Stomach (tissue), 8 donors: ENCODE measurements at regions not wholly inside any gene's neighbourhood (a gene's known extent, or its start where the extent isn't known, plus 50 kb on each side); places are given as distances from the start of the nearest gene placed in this dataset.
A peak's percentile ranks its signal among the peaks of the same experiment; 100 is the strongest.

Source experiments
- DNase-seq, 2 donors: peaks; one replicate each; pipeline versions ENCODE4 v3.0.0 to v3.0.0-alpha.2; 2013 to 2019
- H3K27ac ChIP-seq, 5 donors: fragments of 200-600 bp in 4 of 5; sonication (generic) in 4 of 5; one replicate each; pipeline ENCODE4 v1.5.1; 2013 to 2019; ENCODE audit warnings: mild to moderate bottlenecking in 1 of 5, moderate library complexity in 1 of 5
- H3K27me3 ChIP-seq, 3 donors: fragments of 200-600 bp; sonication (generic); one replicate each; pipeline ENCODE4 v1.5.1; 2017 to 2019; ENCODE audit warnings: mixed run types in 1 of 3
- H3K36me3 ChIP-seq, 4 donors: fragments of 200-600 bp; sonication (generic); 1 replicate in 3 of 4; 2 replicates in 1 of 4; pipeline ENCODE4 v1.5.1; 2016 to 2019
- H3K4me1 ChIP-seq, 4 donors: fragments of 200-600 bp; sonication (generic); one replicate each; pipeline ENCODE4 v1.5.1; 2016 to 2019
- H3K4me3 ChIP-seq, 4 donors: fragments of 200-600 bp; sonication (generic) in 3 of 4; one replicate each; pipeline ENCODE4 v1.5.1; 2016 to 2019; ENCODE audit warnings: mild to moderate bottlenecking in 1 of 4
- H3K9me3 ChIP-seq, 4 donors: fragments of 200-600 bp; sonication (generic); one replicate each; pipeline ENCODE4 v1.5.1; 2016 to 2019
- EP300 ChIP-seq: sonication (generic); formaldehyde crosslinking; IDR thresholded peaks from one replicate; pipeline ENCODE4 v1.6.1; 2017; ENCODE audit warnings: antibody characterized with exemption
- POLR2A ChIP-seq, 4 donors: fragments of 450-650 bp; IDR thresholded peaks; one replicate each; pipeline ENCODE4 v1.6.1; 2016; ENCODE audit warnings: antibody characterized with exemption in 4 of 4, control low read depth in 2 of 4, mild to moderate bottlenecking in 1 of 4, moderate library complexity in 1 of 4
- POLR2AphosphoS5 ChIP-seq, 3 donors: sonication (generic); formaldehyde crosslinking; IDR thresholded peaks; one replicate each; pipeline ENCODE4 v1.6.1; 2016; ENCODE audit warnings: antibody characterized with exemption in 3 of 3
- WGBS, 5 donors: extraction: QIAGEN DNeasy Blood & Tissue Kit in 3 of 5; methylation state at CpG; one replicate each; pipeline versions ENCODE4 v1.1.5 to v1.1.7; 2013 to 2018; 5-methylcytosine and 5-hydroxymethylcytosine counted together
- intact Hi-C: fragments of 100-400 bp; cut with DNase I; formaldehyde crosslinking; loops from one replicate; pipeline ENCODE4 v1.15.1; 2023; ENCODE audit warnings: low total_unique reads
- TF ChIP-seq, protein P1 (sequence below), 7 experiments: fragments of 450-650 bp in 4 of 7; fragments of 200-600 bp in 3 of 7; sonication (generic) in 3 of 7; IDR thresholded peaks; one replicate each; pipeline ENCODE4 v1.5.1; 2016 to 2019; ENCODE audit warnings: antibody characterized with exemption in 7 of 7, control low read depth in 2 of 7, mild to moderate bottlenecking in 1 of 7
- donor health status: healthy with polysubstance abuse.
- donor health status: Bipolar disorder and iron deficiency.
- donor health status: healthy.

DNA sequence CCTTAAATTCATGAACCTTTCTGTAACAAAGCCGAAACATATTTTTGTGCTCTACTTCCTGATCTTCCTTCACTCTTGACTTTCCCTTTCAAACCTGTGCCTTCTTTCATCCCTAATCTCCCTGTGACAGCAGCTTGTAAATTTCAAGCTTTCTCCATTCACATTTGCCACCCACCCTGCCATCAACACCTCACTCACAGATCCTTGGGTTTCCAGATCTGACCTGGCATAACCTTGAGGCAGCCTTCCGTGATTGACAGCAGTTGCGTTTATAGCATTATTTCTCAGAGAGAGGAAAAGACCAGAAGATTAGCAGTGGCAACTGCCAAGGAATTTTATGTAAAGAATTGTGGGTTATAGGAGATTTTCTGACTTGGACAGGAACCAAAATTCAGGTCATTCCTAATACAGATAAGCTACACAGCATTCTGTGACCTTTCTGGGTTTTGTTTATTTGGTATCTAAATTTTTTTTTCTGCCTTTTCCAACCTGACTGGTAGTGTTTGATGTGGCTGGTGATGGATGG lies 260.0 kb downstream of the NR2F1-AS1 start:
- WGBS, 5 donors: 45 to 67% (median 50%) methylated on average over 3 of the region's 3 CpGs
- no peaks in the 10 kb centered on the region for H3K4me1 ChIP-seq
- H3K4me3 ChIP-seq: no peak overlapping the region
- no peak for DNase-seq
- TF ChIP-seq POLR2A (IDR thresholded peaks at IDR 0.05): no peak
- TF ChIP-seq, protein P1, sequence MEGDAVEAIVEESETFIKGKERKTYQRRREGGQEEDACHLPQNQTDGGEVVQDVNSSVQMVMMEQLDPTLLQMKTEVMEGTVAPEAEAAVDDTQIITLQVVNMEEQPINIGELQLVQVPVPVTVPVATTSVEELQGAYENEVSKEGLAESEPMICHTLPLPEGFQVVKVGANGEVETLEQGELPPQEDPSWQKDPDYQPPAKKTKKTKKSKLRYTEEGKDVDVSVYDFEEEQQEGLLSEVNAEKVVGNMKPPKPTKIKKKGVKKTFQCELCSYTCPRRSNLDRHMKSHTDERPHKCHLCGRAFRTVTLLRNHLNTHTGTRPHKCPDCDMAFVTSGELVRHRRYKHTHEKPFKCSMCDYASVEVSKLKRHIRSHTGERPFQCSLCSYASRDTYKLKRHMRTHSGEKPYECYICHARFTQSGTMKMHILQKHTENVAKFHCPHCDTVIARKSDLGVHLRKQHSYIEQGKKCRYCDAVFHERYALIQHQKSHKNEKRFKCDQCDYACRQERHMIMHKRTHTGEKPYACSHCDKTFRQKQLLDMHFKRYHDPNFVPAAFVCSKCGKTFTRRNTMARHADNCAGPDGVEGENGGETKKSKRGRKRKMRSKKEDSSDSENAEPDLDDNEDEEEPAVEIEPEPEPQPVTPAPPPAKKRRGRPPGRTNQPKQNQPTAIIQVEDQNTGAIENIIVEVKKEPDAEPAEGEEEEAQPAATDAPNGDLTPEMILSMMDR (IDR thresholded peaks at IDR 0.05): no peak
- TF ChIP-seq POLR2AphosphoS5 (IDR thresholded peaks at IDR 0.05): no peak
- TF ChIP-seq EP300: no peak
- H3K27ac ChIP-seq: no peak overlapping the region
- intact Hi-C loops: no loop called here
- no peaks in the 10 kb centered on the region for H3K27me3 ChIP-seq
- no peaks in the 10 kb centered on the region for H3K9me3 ChIP-seq
- no peaks in the 10 kb centered on the region for H3K36me3 ChIP-seq

DNA sequence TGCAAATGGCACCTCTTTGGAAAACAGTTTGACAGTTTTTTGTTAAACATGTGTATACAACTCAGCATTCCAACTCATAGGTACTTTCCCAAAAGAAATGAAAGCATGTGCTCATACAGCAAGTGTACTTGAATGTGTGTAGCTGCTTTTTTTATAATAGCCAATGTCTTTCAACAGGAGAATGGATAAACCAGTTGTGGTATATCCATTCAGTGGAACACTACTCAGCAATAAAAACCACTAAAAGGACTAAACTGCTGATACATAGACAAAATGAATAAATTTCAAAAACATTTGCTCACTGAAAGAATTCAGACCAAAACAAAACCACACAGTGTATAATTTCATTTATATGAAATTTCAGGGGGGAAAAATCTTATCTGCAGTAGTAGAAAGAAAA lies 267.3 kb downstream of the NR2F1-AS1 start:
- intact Hi-C loops: no loop called here
- no peaks in the 10 kb centered on the region for H3K36me3 ChIP-seq
- peaks cover 0 to 6% (median 5%) of the 10 kb centered on the region in 4 donors for H3K9me3 ChIP-seq
- DNase-seq: no peak
- TF ChIP-seq EP300 (no peak), POLR2A (IDR thresholded peaks at IDR 0.05) (no peak)
- H3K4me1 ChIP-seq: peaks cover 0 to 3% (median 0%) of the 10 kb centered on the region in 4 donors
- no peaks in the 10 kb centered on the region for H3K27me3 ChIP-seq
- H3K4me3 ChIP-seq: no peak overlapping the region
- no peak overlapping the region for H3K27ac ChIP-seq

DNA sequence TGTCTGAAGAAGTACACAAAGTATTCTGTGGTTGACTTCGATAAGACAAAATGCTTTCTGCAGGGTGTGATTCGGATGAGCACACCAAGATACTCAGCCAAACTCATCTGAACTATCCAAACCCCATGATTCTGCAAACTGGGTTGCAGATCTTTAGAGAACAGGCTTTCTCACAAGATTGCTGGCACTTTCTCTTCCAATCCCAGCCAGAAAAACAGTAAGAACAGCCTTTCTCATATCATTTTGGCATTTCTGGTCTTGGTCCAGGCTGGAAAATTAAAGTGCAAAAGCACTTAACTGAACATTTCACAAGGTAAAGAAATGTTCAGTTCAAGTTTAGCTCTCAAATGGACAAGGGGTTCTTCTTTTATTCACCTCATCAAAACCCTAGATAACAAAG lies 269.1 kb downstream of the NR2F1-AS1 start:
- 50 to 69% (median 58%) methylated on average over 2 of the region's 2 CpGs for WGBS, 5 donors
- Histone ChIP-seq H3K4me1 (peaks cover 0 to 3% (median 0%) of the 10 kb centered on the region in 4 donors), H3K36me3 (no peaks in the 10 kb centered on the region), H3K9me3 (peaks cover 0 to 6% (median 5%) of the 10 kb centered on the region in 4 donors), H3K27ac (no peak overlapping the region), H3K27me3 (no peaks in the 10 kb centered on the region), H3K4me3 (no peak overlapping the region)
- TF ChIP-seq EP300: no peak
- no peak for TF ChIP-seq POLR2A (IDR thresholded peaks at IDR 0.05)
- TF ChIP-seq, protein P1 (IDR thresholded peaks at IDR 0.05): no peak
- no peak for TF ChIP-seq POLR2AphosphoS5 (IDR thresholded peaks at IDR 0.05)
- intact Hi-C loops: no loop called here
- peak in 1 of 2 donors; percentile 65 for DNase-seq

DNA sequence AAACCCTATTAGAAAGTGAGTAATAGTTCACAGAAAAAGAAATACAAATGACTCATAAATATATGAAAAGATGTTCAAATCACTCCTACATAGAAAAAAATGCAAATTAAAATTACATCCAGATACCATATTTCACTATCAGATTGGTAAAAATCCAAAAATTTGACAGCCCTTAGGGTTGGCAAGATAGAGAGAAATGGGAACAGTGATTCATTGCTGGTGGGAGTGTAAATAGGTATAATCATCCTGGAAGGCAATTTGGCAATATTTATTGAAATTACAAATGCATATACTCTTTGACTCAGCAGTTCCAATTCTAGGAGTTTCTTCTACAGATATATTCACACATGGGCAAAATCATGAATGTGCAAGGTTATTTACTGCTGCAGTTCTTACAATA lies 273.5 kb downstream of the NR2F1-AS1 start:
- no peak for TF ChIP-seq EP300
- no peak for TF ChIP-seq POLR2AphosphoS5 (IDR thresholded peaks at IDR 0.05)
- TF ChIP-seq, protein P1 (IDR thresholded peaks at IDR 0.05): no peak
- Histone ChIP-seq H3K27ac (no peak overlapping the region), H3K36me3 (no peaks in the 10 kb centered on the region), H3K4me1 (peaks cover 0 to 8% (median 2%) of the 10 kb centered on the region in 4 donors), H3K9me3 (no peaks in the 10 kb centered on the region), H3K27me3 (no peaks in the 10 kb centered on the region), H3K4me3 (no peak overlapping the region)
- intact Hi-C loops: no loop called here
- no peak for DNase-seq

DNA sequence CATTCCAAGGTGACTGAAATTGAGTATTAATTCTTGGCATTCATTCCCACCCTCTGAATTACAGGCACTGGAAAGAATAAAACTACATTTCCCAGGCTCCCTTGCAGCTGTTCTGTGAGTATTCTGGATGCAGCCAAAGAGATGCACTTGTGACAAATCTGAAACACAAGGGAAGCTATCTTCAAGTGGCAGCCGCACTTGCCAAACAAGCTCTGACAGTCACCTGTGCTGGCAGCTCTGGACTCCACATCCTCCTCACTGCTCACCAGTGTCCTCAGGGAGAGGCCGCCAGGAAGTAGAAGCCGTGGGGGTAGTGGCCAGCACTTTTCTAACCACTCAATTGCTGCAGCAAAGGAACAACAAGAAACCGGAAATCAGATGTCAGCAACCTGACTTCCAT lies 275.0 kb downstream of the NR2F1-AS1 start:
- TF ChIP-seq EP300 (no peak), POLR2AphosphoS5 (IDR thresholded peaks at IDR 0.05) (no peak), POLR2A (IDR thresholded peaks at IDR 0.05) (no peak)
- TF ChIP-seq, protein P1 (IDR thresholded peaks at IDR 0.05): no peak
- Histone ChIP-seq H3K9me3 (no peaks in the 10 kb centered on the region), H3K36me3 (no peaks in the 10 kb centered on the region), H3K4me1 (peaks cover 0 to 10% (median 0%) of the 10 kb centered on the region in 4 donors), H3K27me3 (no peaks in the 10 kb centered on the region), H3K27ac (no peak overlapping the region), H3K4me3 (no peak overlapping the region)
- peak in 1 of 2 donors; percentile 9 for DNase-seq
- intact Hi-C loops: no loop called here
- 45 to 64% (median 55%) methylated on average over 4 of the region's 4 CpGs for WGBS, 5 donors
